ENCODE measurements at regions not wholly inside any gene's neighbourhood (a gene's known extent, or its start where the extent isn't known, plus 50 kb on each side); places are given as distances from the start of the nearest gene placed in this dataset.

GRCh38 chr9:91161465-91162300 lies 200.0 kb downstream of the AUH start:
- no peak for DNase-seq

- DNase-seq, result peak; percentile 36
These were observed 199.4 kb downstream of the AUH start for GRCh38 chr9:91162311-91162710.

GRCh38 chr9:91162784-91163443 lies 198.8 kb downstream of the AUH start:
- DNase-seq, result peak; percentile 55

- DNase-seq, result no peak
These were observed 198.3 kb downstream of the AUH start for GRCh38 chr9:91163444-91163772.

- DNase-seq, result peak; percentile 63
These were observed 197.8 kb downstream of the AUH start for GRCh38 chr9:91163773-91164471.

Measured in CD4-positive, alpha-beta T cell treated with Interferon gamma for 1 hour (primary cell).